ENCODE measurements at regions not wholly inside any gene's neighbourhood (a gene's known extent, or its start where the extent isn't known, plus 50 kb on each side); places are given as distances from the start of the nearest gene placed in this dataset.

GRCh38 chr16:51876601-51876875, 670.4 kb downstream of the TOX3 start:
- no peak for TF ChIP-seq POLR2A (IDR thresholded peaks at IDR 0.05; ENCODE audit: low read depth)
- no peak for TF ChIP-seq POLR2AphosphoS5 (IDR thresholded peaks at IDR 0.05)
- no peak for TF ChIP-seq CTCF (IDR thresholded peaks at IDR 0.05)
- no peak for TF ChIP-seq EP300 (IDR thresholded peaks at IDR 0.05)

GRCh38 chr16:51875834-51876600, 670.9 kb downstream of the TOX3 start:
- Histone ChIP-seq H3K36me3 (no peaks in the 10 kb centered on the region), H3K4me3 (no peak overlapping the region), H3K9me3 (no peaks in the 10 kb centered on the region), H3K4me1 (no peaks in the 10 kb centered on the region), H3K27ac (replicated peaks in 1 of 4) (no peak overlapping the region), H3K27me3 (no peaks in the 10 kb centered on the region)
- 67% methylated on average over 18 of the region's 18 CpGs for WGBS
- no peak for DNase-seq (ENCODE audit: extremely low spot score)
- intact Hi-C loops (cut with DNase I) = no loop called here
- TF ChIP-seq CTCF (IDR thresholded peaks at IDR 0.05) (no peak), POLR2A (IDR thresholded peaks at IDR 0.05; ENCODE audit: low read depth) (no peak), POLR2AphosphoS5 (IDR thresholded peaks at IDR 0.05) (no peak), EP300 (IDR thresholded peaks at IDR 0.05) (no peak)

More at GRCh38 chr16:51876601-51876875, 670.4 kb downstream of the TOX3 start:
- WGBS = 80% methylated on average over 3 of the region's 3 CpGs
- Histone ChIP-seq H3K9me3 (no peaks in the 10 kb centered on the region), H3K4me3 (no peak overlapping the region), H3K27ac (replicated peaks in 1 of 4) (no peak overlapping the region), H3K4me1 (no peaks in the 10 kb centered on the region), H3K27me3 (no peaks in the 10 kb centered on the region), H3K36me3 (no peaks in the 10 kb centered on the region)
- intact Hi-C loops (cut with DNase I) = no loop called here
- no peak for DNase-seq (ENCODE audit: extremely low spot score)

- Histone ChIP-seq H3K27ac (replicated peaks in 1 of 4) (no peak overlapping the region), H3K4me3 (no peak overlapping the region), H3K27me3 (peaks cover 0 to 6% (median 0%) of the 10 kb centered on the region in 4 donors), H3K4me1 (no peaks in the 10 kb centered on the region), H3K9me3 (no peaks in the 10 kb centered on the region), H3K36me3 (no peaks in the 10 kb centered on the region)
- TF ChIP-seq EP300 (IDR thresholded peaks at IDR 0.05) (no peak), CTCF (IDR thresholded peaks at IDR 0.05) (no peak), POLR2AphosphoS5 (IDR thresholded peaks at IDR 0.05) (no peak), POLR2A (IDR thresholded peaks at IDR 0.05; ENCODE audit: low read depth) (no peak)
- DNase-seq (ENCODE audit: extremely low spot score) = no peak
- intact Hi-C loops (cut with DNase I) = no loop called here
Measured at GRCh38 chr16:51872524-51872923, 674.4 kb downstream of the TOX3 start.

- H3K36me3 ChIP-seq = no peaks in the 10 kb centered on the region
- 57% methylated on average over 2 of the region's 2 CpGs for WGBS
- intact Hi-C loops (cut with DNase I) = no loop called here
- H3K27ac ChIP-seq (replicated peaks in 1 of 4) = no peak overlapping the region
- TF ChIP-seq POLR2A (IDR thresholded peaks at IDR 0.05; ENCODE audit: low read depth) (no peak), EP300 (IDR thresholded peaks at IDR 0.05) (no peak), CTCF (IDR thresholded peaks at IDR 0.05) (no peak), POLR2AphosphoS5 (IDR thresholded peaks at IDR 0.05) (no peak)
- H3K4me3 ChIP-seq = no peak overlapping the region
- DNase-seq (ENCODE audit: extremely low spot score) = no peak
- no peaks in the 10 kb centered on the region for H3K9me3 ChIP-seq
- peaks cover 0 to 13% (median 0%) of the 10 kb centered on the region in 4 donors for H3K27me3 ChIP-seq
- H3K4me1 ChIP-seq = no peaks in the 10 kb centered on the region
Measured at GRCh38 chr16:51870296-51870854, 676.6 kb downstream of the TOX3 start.
